K562 (cell line): ENCODE measurements at regions not wholly inside any gene's neighbourhood (a gene's known extent, or its start where the extent isn't known, plus 50 kb on each side); places are given as distances from the start of the nearest gene placed in this dataset.
A peak's percentile ranks its signal among the peaks of the same experiment; 100 is the strongest.

Experiments used
- ATF7 ChIP-seq: fragments of 450-650 bp; IDR thresholded peaks from 2 replicates; pipeline ENCODE4 v1.7.1; 2014; ENCODE audit warnings: mild to moderate bottlenecking, moderate library complexity
- CBX2 ChIP-seq: fragments of 200-600 bp; sonication (generic); IDR thresholded peaks from one replicate; pipeline ENCODE4 v1.6.1; 2012; ENCODE audit warnings: mild to moderate bottlenecking, low read length, inconsistent platforms; ENCODE audit not compliant: insufficient read depth, poor library complexity, severe bottlenecking
- CEBPG ChIP-seq, 3 experiments: fragments of 200-800 bp in 1 of 3; sonication (Bioruptor generic) in 1 of 3; sonication (generic) in 1 of 3; formaldehyde crosslinking in 1 of 3; IDR thresholded peaks in 2 of 3; conservative IDR thresholded peaks in 1 of 3; 2 replicates each; pipeline versions ENCODE4 v1.6.1 to v1.8.0; 2016 to 2022; ENCODE audit warnings: missing compliant biosample characterization in 2 of 3, missing genetic modification characterization in 2 of 3, mild to moderate bottlenecking in 1 of 3, missing genetic modification reagents in 1 of 3
- CREB3L1 ChIP-seq: fragments of 450-650 bp; IDR thresholded peaks from 2 replicates; pipeline ENCODE4 v1.6.1; 2014; ENCODE audit warnings: low read depth, mild to moderate bottlenecking, moderate library complexity, borderline replicate concordance
- CTBP1 ChIP-seq: fragments of 450-650 bp; IDR thresholded peaks from 2 replicates; pipeline ENCODE4 v1.6.1; 2016; ENCODE audit warnings: borderline replicate concordance
- DPF2 ChIP-seq: fragments of 450-650 bp; IDR thresholded peaks from 2 replicates; pipeline ENCODE4 v1.6.1; 2016
- EP300 ChIP-seq: IDR thresholded peaks from 2 replicates; pipeline ENCODE4 v1.6.1; 2012; ENCODE audit warnings: low read length, improper control_type of control experiment
- ESRRA ChIP-seq: fragments of 450-650 bp; IDR thresholded peaks from 2 replicates; pipeline ENCODE4 v1.6.1; 2014; ENCODE audit warnings: low read depth, mild to moderate bottlenecking, moderate library complexity, borderline replicate concordance
- GTF2A2 ChIP-seq: IDR thresholded peaks from 2 replicates; pipeline ENCODE4 v1.6.1; 2016; ENCODE audit warnings: mild to moderate bottlenecking, missing genetic modification characterization, missing compliant biosample characterization
- HDAC2 ChIP-seq: fragments of 450-650 bp; IDR thresholded peaks from 2 replicates; pipeline ENCODE4 v1.6.1; 2016; ENCODE audit warnings: mild to moderate bottlenecking
- KLF16 ChIP-seq: IDR thresholded peaks from 2 replicates; pipeline ENCODE4 v1.6.1; 2016; ENCODE audit warnings: antibody characterized with exemption
- MNT ChIP-seq, 2 experiments: fragments of 450-650 bp; conservative IDR thresholded peaks; 2 replicates each; pipeline ENCODE4 v1.6.1; 2017; ENCODE audit warnings: mild to moderate bottlenecking in 2 of 2, moderate library complexity in 2 of 2
- MTA2 ChIP-seq: fragments of 450-650 bp; IDR thresholded peaks from 2 replicates; pipeline ENCODE4 v1.6.1; 2016; ENCODE audit warnings: low read depth
- NBN ChIP-seq: fragments of 450-650 bp; IDR thresholded peaks from 2 replicates; pipeline ENCODE4 v1.6.1; 2016; ENCODE audit warnings: low read depth, mild to moderate bottlenecking
- NCOA1 ChIP-seq: fragments of 450-650 bp; IDR thresholded peaks from 2 replicates; pipeline ENCODE4 v1.6.1; 2016; ENCODE audit warnings: low read depth
- NCOA2 ChIP-seq, 2 experiments: fragments of 450-650 bp; IDR thresholded peaks; 2 replicates each; pipeline ENCODE4 v1.6.1; 2018; ENCODE audit warnings: mild to moderate bottlenecking in 2 of 2, moderate library complexity in 1 of 2; ENCODE audit not compliant: partially characterized antibody in 2 of 2
- PYGO2 ChIP-seq: fragments of 450-650 bp; IDR thresholded peaks from 2 replicates; pipeline ENCODE4 v1.6.1; 2016; ENCODE audit warnings: mild to moderate bottlenecking, missing genetic modification characterization, moderate library complexity, missing compliant biosample characterization
- SMAD4 ChIP-seq: fragments of 250-450 bp; sonication (Bioruptor Pico); conservative IDR thresholded peaks from 2 replicates; pipeline ENCODE4 v1.8.0; 2021; ENCODE audit warnings: inconsistent platforms, mild to moderate bottlenecking, moderate library complexity
- TAF1 ChIP-seq: IDR thresholded peaks from 2 replicates; pipeline ENCODE4 v1.6.1; 2011; ENCODE audit warnings: mild to moderate bottlenecking, low read length, moderate library complexity; ENCODE audit not compliant: insufficient read depth, control insufficient read depth, severe bottlenecking; ENCODE audit errors: extremely low read depth
- ZBTB7A ChIP-seq: IDR thresholded peaks from 2 replicates; pipeline ENCODE4 v1.6.1; 2011; ENCODE audit warnings: low read depth, mild to moderate bottlenecking, low read length, moderate library complexity, borderline replicate concordance; ENCODE audit not compliant: control insufficient read depth
- ZNF511 ChIP-seq: sonication (generic); formaldehyde crosslinking; IDR thresholded peaks from 2 replicates; pipeline ENCODE4 v1.8.0; 2022; ENCODE audit warnings: mild to moderate bottlenecking, missing genetic modification reagents
- TF ChIP-seq, protein P1 (sequence below): sonication (generic); formaldehyde crosslinking; IDR thresholded peaks from 2 replicates; pipeline ENCODE4 v1.8.0; 2022; ENCODE audit warnings: missing genetic modification reagents, mild to moderate bottlenecking, moderate library complexity, borderline replicate concordance
- TF ChIP-seq, protein P2 (sequence below): IDR thresholded peaks from 2 replicates; pipeline ENCODE4 v1.6.1; 2012; ENCODE audit warnings: low read depth, low read length, improper control_type of control experiment, borderline replicate concordance

- TF ChIP-seq MNT (conservative IDR thresholded peaks at IDR 0.05): peak in 1 of 2 experiments; percentile 58; a peak in 2 of 4 replicates
- TF ChIP-seq SMAD4: peak; percentile 85
- TF ChIP-seq DPF2: 0 out of 2 replicates have a peak, but pooled peaks have one; percentile 24
- peak; percentile 68; the same call in 1 of the 2 replicates for TF ChIP-seq MTA2
- TF ChIP-seq ESRRA: peak; percentile 93
- no peak for TF ChIP-seq CREB3L1
- TF ChIP-seq, protein P1, sequence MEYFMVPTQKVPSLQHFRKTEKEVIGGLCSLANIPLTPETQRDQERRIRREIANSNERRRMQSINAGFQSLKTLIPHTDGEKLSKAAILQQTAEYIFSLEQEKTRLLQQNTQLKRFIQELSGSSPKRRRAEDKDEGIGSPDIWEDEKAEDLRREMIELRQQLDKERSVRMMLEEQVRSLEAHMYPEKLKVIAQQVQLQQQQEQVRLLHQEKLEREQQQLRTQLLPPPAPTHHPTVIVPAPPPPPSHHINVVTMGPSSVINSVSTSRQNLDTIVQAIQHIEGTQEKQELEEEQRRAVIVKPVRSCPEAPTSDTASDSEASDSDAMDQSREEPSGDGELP (CRISPR knock-in tag): no peak
- TF ChIP-seq GTF2A2 (tag): no peak
- TF ChIP-seq EP300: peak; percentile 79
- peak; percentile 46; the same call in 1 of the 2 replicates for TF ChIP-seq ATF7
- no peak for TF ChIP-seq CBX2
- peak; percentile 73 for TF ChIP-seq CTBP1
- no peak for TF ChIP-seq ZBTB7A
- peak; percentile 99 for TF ChIP-seq HDAC2
- no peak for TF ChIP-seq PYGO2 (tag)
- TF ChIP-seq KLF16: peak; percentile 54; the same call in 1 of the 2 replicates
- peak in 1 of 2 experiments; percentile 23 for TF ChIP-seq NCOA2 (IDR thresholded peaks at IDR 0.05; ENCODE audit: partially characterized antibody in 2 of 2)
- no peak for TF ChIP-seq ZNF511
- TF ChIP-seq TAF1: no peak
- peak; percentile 32; the same call in 1 of the 2 replicates for TF ChIP-seq NCOA1
- TF ChIP-seq, protein P2, sequence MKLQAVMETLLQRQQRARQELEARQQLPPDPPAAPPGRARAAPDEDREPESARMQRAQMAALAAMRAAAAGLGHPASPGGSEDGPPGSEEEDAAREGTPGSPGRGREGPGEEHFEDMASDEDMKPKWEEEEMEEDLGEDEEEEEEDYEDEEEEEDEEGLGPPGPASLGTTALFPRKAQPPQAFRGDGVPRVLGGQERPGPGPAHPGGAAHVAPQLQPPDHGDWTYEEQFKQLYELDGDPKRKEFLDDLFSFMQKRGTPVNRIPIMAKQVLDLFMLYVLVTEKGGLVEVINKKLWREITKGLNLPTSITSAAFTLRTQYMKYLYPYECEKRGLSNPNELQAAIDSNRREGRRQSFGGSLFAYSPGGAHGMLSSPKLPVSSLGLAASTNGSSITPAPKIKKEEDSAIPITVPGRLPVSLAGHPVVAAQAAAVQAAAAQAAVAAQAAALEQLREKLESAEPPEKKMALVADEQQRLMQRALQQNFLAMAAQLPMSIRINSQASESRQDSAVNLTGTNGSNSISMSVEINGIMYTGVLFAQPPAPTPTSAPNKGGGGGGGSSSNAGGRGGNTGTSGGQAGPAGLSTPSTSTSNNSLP: peak; percentile 58; the same call in 1 of the 2 replicates
- TF ChIP-seq CEBPG (CRISPR knock-in tag; IDR thresholded peaks at IDR 0.05): peak; percentile 37; the same call in 1 of the 2 replicates
- TF ChIP-seq CEBPG (tag; conservative IDR thresholded peaks at IDR 0.05 in 1 of 2, IDR thresholded peaks at IDR 0.05 in 1 of 2): peak; percentile 33 to 58; a peak in 2 of 4 replicates
- TF ChIP-seq NBN: peak; percentile 61; the same call in 1 of the 2 replicates
These were observed 145.8 kb downstream of the KCNRG start (continued) for GRCh38 chr13:50161052-50161451.
